ENCODE measurements at regions not wholly inside any gene's neighbourhood (a gene's known extent, or its start where the extent isn't known, plus 50 kb on each side); places are given as distances from the start of the nearest gene placed in this dataset.
"Not testable (repeated sequence)": the region's sequence is repeated elsewhere in the genome, so short reads cannot be mapped to it uniquely, and the experiment has no call there.

GRCh38 chr2:35931115-35931514, 424.5 kb upstream of the CRIM1 start:
- DNase-seq, result no peak

- no peak for DNase-seq
These were observed 426.0 kb upstream of the CRIM1 start for GRCh38 chr2:35929551-35929950.

GRCh38 chr2:35920061-35920460, 435.5 kb upstream of the CRIM1 start:
- DNase-seq, result no peak

- no peak for DNase-seq
These were observed 440.3 kb upstream of the CRIM1 start for GRCh38 chr2:35915261-35915660.

GRCh38 chr2:35891936-35892335, 463.6 kb upstream of the CRIM1 start:
- no peak for DNase-seq

- DNase-seq, result no peak
These were observed 464.1 kb upstream of the CRIM1 start for GRCh38 chr2:35891528-35891927.

GRCh38 chr2:35887146-35887545, 468.4 kb upstream of the CRIM1 start:
- DNase-seq, result no peak

- DNase-seq, result no peak
These were observed 481.7 kb upstream of the CRIM1 start for GRCh38 chr2:35873921-35874320.

GRCh38 chr2:35871672-35872071, 483.9 kb upstream of the CRIM1 start:
- no peak for DNase-seq

GRCh38 chr2:35870713-35871112, 484.9 kb upstream of the CRIM1 start:
- DNase-seq, result no peak

GRCh38 chr2:35864141-35864540, 491.4 kb upstream of the CRIM1 start:
- no peak for DNase-seq

- DNase-seq, result no peak
These were observed 497.4 kb upstream of the CRIM1 start for GRCh38 chr2:35858216-35858615.

- no peak for DNase-seq
These were observed 498.1 kb upstream of the CRIM1 start for GRCh38 chr2:35857498-35857897.

- no peak for DNase-seq
These were observed 524.2 kb upstream of the CRIM1 start for GRCh38 chr2:35831385-35831784.

GRCh38 chr2:35830833-35831232, 524.7 kb upstream of the CRIM1 start:
- no peak for DNase-seq

- no peak for DNase-seq
These were observed 528.5 kb upstream of the CRIM1 start for GRCh38 chr2:35827086-35827485.

GRCh38 chr2:35822716-35823115, 532.9 kb upstream of the CRIM1 start:
- DNase-seq, result no peak

GRCh38 chr2:35821675-35822074, 533.9 kb upstream of the CRIM1 start:
- no peak for DNase-seq

GRCh38 chr2:35820391-35820790, 535.2 kb upstream of the CRIM1 start:
- no peak for DNase-seq

- no peak for DNase-seq
These were observed 536.5 kb upstream of the CRIM1 start for GRCh38 chr2:35819033-35819432.

GRCh38 chr2:35818359-35818758, 537.2 kb upstream of the CRIM1 start:
- DNase-seq, result not testable (repeated sequence)

- not testable (repeated sequence) for DNase-seq
These were observed 541.0 kb upstream of the CRIM1 start for GRCh38 chr2:35814597-35814996.

- no peak for DNase-seq
These were observed 552.5 kb upstream of the CRIM1 start for GRCh38 chr2:35803126-35803525.

GRCh38 chr2:35794796-35795450, 560.7 kb upstream of the CRIM1 start:
- DNase-seq, result no peak

GRCh38 chr2:35790292-35790691, 565.3 kb upstream of the CRIM1 start:
- DNase-seq, result no peak

GRCh38 chr2:35788543-35788942, 567.0 kb upstream of the CRIM1 start:
- no peak for DNase-seq

Measured in NCI-H2029 treated with DMSO at 0.1 percent for 48 hours (cell line).